ENCODE measurements at regions not wholly inside any gene's neighbourhood (a gene's known extent, or its start where the extent isn't known, plus 50 kb on each side); places are given as distances from the start of the nearest gene placed in this dataset.

- TF ChIP-seq EZH2phosphoT487 (IDR thresholded peaks at IDR 0.05; ENCODE audit: borderline replicate concordance, low read depth, low read length) = no peak
- no peak for TF ChIP-seq CTCF (conservative IDR thresholded peaks at IDR 0.05; ENCODE audit: low read length)
These were observed 407.1 kb upstream of the LRRC4C start for GRCh38 chr11:41866525-41866924.

Measured in OCI-LY7 (cell line).